ENCODE measurements at regions not wholly inside any gene's neighbourhood (a gene's known extent, or its start where the extent isn't known, plus 50 kb on each side); places are given as distances from the start of the nearest gene placed in this dataset.

DNA sequence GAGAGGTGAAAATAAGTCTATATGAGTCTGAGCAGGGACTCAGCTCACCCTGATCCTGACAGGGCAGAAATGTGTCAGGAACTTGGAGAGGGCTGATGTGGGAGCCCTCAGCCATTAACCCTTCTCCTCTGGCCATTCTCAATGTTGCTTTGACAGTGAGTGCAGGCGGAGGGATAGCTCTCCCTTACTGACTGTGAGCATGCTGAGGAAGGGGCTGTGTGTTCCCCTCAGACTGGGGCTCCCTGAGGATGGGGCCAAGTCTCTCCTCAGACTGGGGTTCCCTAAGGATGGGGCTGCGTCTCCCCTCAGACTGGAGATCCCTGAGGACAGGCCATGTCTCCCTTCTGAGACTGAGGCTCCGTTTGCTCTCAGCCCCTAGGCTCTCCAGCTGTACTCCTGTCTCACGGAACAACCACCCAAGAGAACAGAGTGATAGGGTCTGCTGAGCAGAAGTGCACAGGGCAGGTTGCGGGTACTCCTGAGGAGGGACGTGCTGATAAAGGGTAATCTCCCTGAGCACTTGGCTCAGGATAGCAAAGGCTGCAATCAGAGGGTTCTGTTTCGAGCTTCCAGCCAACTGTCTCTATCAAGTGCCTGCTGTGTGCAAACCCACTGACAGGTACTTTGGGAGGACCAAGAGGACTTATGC is 141.0 kb downstream of the MRPL14 start:
- BruUV-seq (replicated peaks) = no TSS peak
- ATAC-seq = peak; percentile 82
- H3K79me2 ChIP-seq (ENCODE audit: control insufficient read depth, insufficient read depth, low read length) = no peaks in the 10 kb centered on the region
- intact Hi-C loops (cut with micrococcal nuclease) (no loop called here), in situ Hi-C loops (cut with MboI) (no loop called here)
- H3K9me3 ChIP-seq (replicated peaks; ENCODE audit: control insufficient read depth, insufficient read depth, low read depth, low read length) = no peaks in the 10 kb centered on the region
- DNase-seq (ENCODE audit: extremely low read depth in 1 of 4, low spot score in 3 of 4) = peak in 2 of 4 experiments; percentile 75 to 86
- H3K4me2 ChIP-seq (ENCODE audit: insufficient read depth, low read length) = peak overlapping the region; percentile 57
- peak overlapping the region; percentile 60 for H2AFZ ChIP-seq (ENCODE audit: low read depth, low read length)
- no peak overlapping the region; the same call in 2 of the 3 replicates for H3K27ac ChIP-seq (ENCODE audit: extremely low read depth, low read depth, low read length)
- 18% methylated on average over 7 of the region's 7 CpGs for WGBS (ENCODE audit: insufficient coverage, low coverage, missing lambda C conversion rate)
- H3K4me1 ChIP-seq (replicated peaks in 1 of 2; ENCODE audit: control insufficient read depth in 2 of 2, insufficient read depth in 2 of 2, low read length in 2 of 2) = peaks cover 47 to 50% of the 10 kb centered on the region in 2 experiments
- FAIRE-seq = peak; percentile 94
- no peaks in the 10 kb centered on the region for H3K36me3 ChIP-seq (ENCODE audit: control insufficient read depth, insufficient read depth, low read length)
- H3K9me1 ChIP-seq (ENCODE audit: control insufficient read depth, insufficient read depth, low read length) = no peaks in the 10 kb centered on the region
- no peaks in the 10 kb centered on the region for H3K27me3 ChIP-seq (ENCODE audit: control insufficient read depth in 2 of 2, insufficient read depth in 2 of 2, low read length in 2 of 2)
- ChIA-PET CTCF (ENCODE audit: low intra/inter-chr PET ratio) (no interaction called here), POLR2A (interaction anchor here (0.7 to 1.5 kb wide), 12 partner anchors 9 to 240 kb away, joined by 3 to 6 read pairs (median 3); no protein-coding TSS in a partner anchor)
- H4K20me1 ChIP-seq (replicated peaks; ENCODE audit: control insufficient read depth, insufficient read depth, low read length) = no peaks in the 10 kb centered on the region
- peak overlapping the region in 1 of 2 experiments; percentile 53; a peak in 1 of 4 replicates for H3K9ac ChIP-seq (ENCODE audit: insufficient read depth in 1 of 2, low read depth in 2 of 2, low read length in 2 of 2)
- no peak overlapping the region for H3K4me3 ChIP-seq
- TF ChIP-seq SNAPC5 (CRISPR knock-in tag; IDR thresholded peaks at IDR 0.05) = no peak
- peak; percentile 71 for TF ChIP-seq ZEB2 (IDR thresholded peaks at IDR 0.05)
- TF ChIP-seq ARHGAP35 (IDR thresholded peaks at IDR 0.05; ENCODE audit: partially characterized antibody) = no peak
- TF ChIP-seq FOXK1 (CRISPR knock-in tag; IDR thresholded peaks at IDR 0.05; ENCODE audit: borderline replicate concordance) = no peak
- no peak; the same call in 1 of the 2 replicates for TF ChIP-seq MTA3 (IDR thresholded peaks at IDR 0.05; ENCODE audit: borderline replicate concordance)
- TF ChIP-seq ZNF41 (CRISPR knock-in tag; conservative IDR thresholded peaks at IDR 0.05) = no peak
- peak; percentile 86 for TF ChIP-seq TEAD4 (IDR thresholded peaks at IDR 0.05; ENCODE audit: low read length)
- TF ChIP-seq TEAD4 (CRISPR knock-in tag; IDR thresholded peaks at IDR 0.05; ENCODE audit: borderline replicate concordance) = no peak
- no peak for TF ChIP-seq LARP7 (IDR thresholded peaks at IDR 0.05)
- no peak for TF ChIP-seq SMARCA5 (IDR thresholded peaks at IDR 0.05)
- TF ChIP-seq STAT5A (IDR thresholded peaks at IDR 0.05; ENCODE audit: borderline replicate concordance, low read length) = peak; percentile 38; the same call in 1 of the 2 replicates
- no peak for TF ChIP-seq TSC22D4 (tag; IDR thresholded peaks at IDR 0.05)
- peak; percentile 78; the same call in 1 of the 2 replicates for TF ChIP-seq CTBP1 (IDR thresholded peaks at IDR 0.05; ENCODE audit: borderline replicate concordance)
- no peak for TF ChIP-seq DDX20 (tag; IDR thresholded peaks at IDR 0.05; ENCODE audit: low read depth)
- TF ChIP-seq FOXP4 (CRISPR knock-in tag; IDR thresholded peaks at IDR 0.05; ENCODE audit: borderline replicate concordance) = no peak
- TF ChIP-seq, protein P1, sequence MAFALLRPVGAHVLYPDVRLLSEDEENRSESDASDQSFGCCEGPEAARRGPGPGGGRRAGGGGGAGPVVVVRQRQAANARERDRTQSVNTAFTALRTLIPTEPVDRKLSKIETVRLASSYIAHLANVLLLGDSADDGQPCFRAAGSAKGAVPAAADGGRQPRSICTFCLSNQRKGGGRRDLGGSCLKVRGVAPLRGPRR (CRISPR knock-in tag; IDR thresholded peaks at IDR 0.05) = no peak
- no peak for TF ChIP-seq TOE1 (IDR thresholded peaks at IDR 0.05; ENCODE audit: borderline replicate concordance)
- peak; percentile 71; the same call in 1 of the 2 replicates for TF ChIP-seq TOE1 (CRISPR knock-in tag; IDR thresholded peaks at IDR 0.05; ENCODE audit: borderline replicate concordance, low read depth)
- TF ChIP-seq ZBTB43 (CRISPR knock-in tag; IDR thresholded peaks at IDR 0.05) = no peak
- TF ChIP-seq ZNF3 (CRISPR knock-in tag; IDR thresholded peaks at IDR 0.05) = no peak
- no peak for TF ChIP-seq MAFF (IDR thresholded peaks at IDR 0.05; ENCODE audit: low read length)

Measured in K562 (cell line).